ENCODE measurements at regions not wholly inside any gene's neighbourhood (a gene's known extent, or its start where the extent isn't known, plus 50 kb on each side); places are given as distances from the start of the nearest gene placed in this dataset.

DNA sequence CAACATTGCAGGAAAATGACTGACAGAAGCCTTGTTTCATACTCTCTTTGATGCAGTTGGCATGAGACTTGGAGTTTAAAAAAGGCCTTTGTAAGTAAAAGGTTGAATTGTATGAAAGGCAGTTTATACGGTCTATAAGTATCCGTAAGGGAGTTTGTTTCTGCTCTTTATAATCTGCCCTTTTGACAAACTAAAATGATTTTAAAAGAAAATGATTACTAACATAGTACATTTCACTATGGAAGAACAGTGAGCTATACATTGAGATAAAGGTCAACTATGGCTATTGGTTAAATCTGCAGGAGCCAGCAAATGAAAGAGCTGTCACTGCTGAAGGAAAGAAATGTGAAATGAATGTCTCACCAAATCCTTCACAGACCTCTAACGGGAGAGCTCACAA lies 296.1 kb upstream of the SLITRK6 start:
- CTCF ChIA-PET: no interaction called here
- Histone ChIP-seq H3K36me3 (ENCODE audit: insufficient read depth, low read length, poor library complexity, severe bottlenecking) (no peaks in the 10 kb centered on the region), H3K27me3 (replicated peaks; ENCODE audit: insufficient read depth, low read depth, low read length, poor library complexity) (no peaks in the 10 kb centered on the region), H3K27ac (ENCODE audit: low read depth, low read length, poor library complexity, severe bottlenecking) (no peak overlapping the region), H3K4me1 (ENCODE audit: insufficient read depth, low read length, poor library complexity, severe bottlenecking) (no peaks in the 10 kb centered on the region), H3K4me3 (ENCODE audit: low read depth, low read length, poor library complexity, severe bottlenecking) (no peak overlapping the region), H3K9me3 (ENCODE audit: low read depth, low read length, poor library complexity, severe bottlenecking) (no peaks in the 10 kb centered on the region)
- no peak for TF ChIP-seq EZH2 (IDR thresholded peaks at IDR 0.05; ENCODE audit: borderline replicate concordance, low read depth, low read length, poor library complexity, severe bottlenecking)
- BruUV-seq (replicated peaks): no TSS peak
- POLR2A ChIA-PET (ENCODE audit: low non-redundant PET): no interaction called here
- no peak for DNase-seq (ENCODE audit: low spot score)
- intact Hi-C loops (cut with micrococcal nuclease; ENCODE audit: unreplicated experiment): loop anchor here (10.0 kb wide), 1 partner anchor 629 kb away; no protein-coding TSS in a partner anchor

DNA sequence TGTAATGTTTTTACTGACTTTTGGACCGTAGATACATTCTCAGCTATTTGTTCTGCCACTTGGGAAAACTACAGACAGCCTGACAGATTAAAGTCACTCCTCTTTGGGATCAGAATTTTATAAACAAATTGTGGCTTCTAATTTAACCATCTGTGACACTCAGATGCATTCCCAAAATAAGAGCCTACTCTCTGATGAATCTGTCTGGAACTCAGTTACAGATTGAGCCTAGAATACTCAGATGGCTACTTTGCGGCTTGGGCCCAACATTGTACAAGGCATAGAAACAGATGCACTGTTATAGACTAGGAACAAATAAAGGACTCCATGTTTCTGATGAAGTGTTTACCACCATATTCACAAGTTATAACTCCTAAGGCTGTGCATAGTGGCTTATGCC lies 291.0 kb upstream of the SLITRK6 start:
- no peak for TF ChIP-seq EZH2 (IDR thresholded peaks at IDR 0.05; ENCODE audit: borderline replicate concordance, low read depth, low read length, poor library complexity, severe bottlenecking)
- TF ChIP-seq, protein P1, sequence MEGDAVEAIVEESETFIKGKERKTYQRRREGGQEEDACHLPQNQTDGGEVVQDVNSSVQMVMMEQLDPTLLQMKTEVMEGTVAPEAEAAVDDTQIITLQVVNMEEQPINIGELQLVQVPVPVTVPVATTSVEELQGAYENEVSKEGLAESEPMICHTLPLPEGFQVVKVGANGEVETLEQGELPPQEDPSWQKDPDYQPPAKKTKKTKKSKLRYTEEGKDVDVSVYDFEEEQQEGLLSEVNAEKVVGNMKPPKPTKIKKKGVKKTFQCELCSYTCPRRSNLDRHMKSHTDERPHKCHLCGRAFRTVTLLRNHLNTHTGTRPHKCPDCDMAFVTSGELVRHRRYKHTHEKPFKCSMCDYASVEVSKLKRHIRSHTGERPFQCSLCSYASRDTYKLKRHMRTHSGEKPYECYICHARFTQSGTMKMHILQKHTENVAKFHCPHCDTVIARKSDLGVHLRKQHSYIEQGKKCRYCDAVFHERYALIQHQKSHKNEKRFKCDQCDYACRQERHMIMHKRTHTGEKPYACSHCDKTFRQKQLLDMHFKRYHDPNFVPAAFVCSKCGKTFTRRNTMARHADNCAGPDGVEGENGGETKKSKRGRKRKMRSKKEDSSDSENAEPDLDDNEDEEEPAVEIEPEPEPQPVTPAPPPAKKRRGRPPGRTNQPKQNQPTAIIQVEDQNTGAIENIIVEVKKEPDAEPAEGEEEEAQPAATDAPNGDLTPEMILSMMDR (conservative IDR thresholded peaks at IDR 0.05; ENCODE audit: low read depth, low read length): no peak
- Histone ChIP-seq H3K9me3 (ENCODE audit: low read depth, low read length, poor library complexity, severe bottlenecking) (no peaks in the 10 kb centered on the region), H3K4me3 (ENCODE audit: low read depth, low read length, poor library complexity, severe bottlenecking) (no peak overlapping the region), H3K27me3 (replicated peaks; ENCODE audit: insufficient read depth, low read depth, low read length, poor library complexity) (no peaks in the 10 kb centered on the region), H3K4me1 (ENCODE audit: insufficient read depth, low read length, poor library complexity, severe bottlenecking) (no peaks in the 10 kb centered on the region), H3K27ac (ENCODE audit: low read depth, low read length, poor library complexity, severe bottlenecking) (no peak overlapping the region), H3K36me3 (ENCODE audit: insufficient read depth, low read length, poor library complexity, severe bottlenecking) (no peaks in the 10 kb centered on the region)
- no peak for DNase-seq (ENCODE audit: low spot score)
- ChIA-PET CTCF (no interaction called here), POLR2A (ENCODE audit: low non-redundant PET) (no interaction called here)
- BruUV-seq (replicated peaks): no TSS peak
- intact Hi-C loops (cut with micrococcal nuclease; ENCODE audit: unreplicated experiment): loop anchor here (10.0 kb wide), 1 partner anchor 635 kb away; no protein-coding TSS in a partner anchor

DNA sequence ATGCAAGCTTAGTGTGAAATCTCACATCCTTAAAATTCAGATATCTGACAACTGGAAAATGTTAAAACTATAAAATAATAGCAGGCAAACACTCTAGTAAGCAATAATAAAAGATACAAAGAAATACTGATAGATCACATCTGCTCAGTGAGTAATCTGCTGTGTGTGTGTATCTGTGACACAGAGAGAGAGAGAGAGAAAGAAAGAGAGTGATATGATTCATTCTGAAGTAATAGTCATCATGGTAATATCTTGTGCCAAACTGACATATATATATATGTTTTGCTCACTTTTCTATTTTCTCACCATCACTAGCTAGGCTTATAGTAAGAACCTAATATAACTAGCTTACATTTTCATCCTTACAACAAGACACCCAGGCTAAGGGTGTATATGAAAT lies 288.0 kb upstream of the SLITRK6 start:
- no peaks in the 10 kb centered on the region for H3K4me1 ChIP-seq (ENCODE audit: insufficient read depth, low read length, poor library complexity, severe bottlenecking)
- intact Hi-C loops (cut with micrococcal nuclease; ENCODE audit: unreplicated experiment): loop anchor here (10.0 kb wide), 1 partner anchor 1188 kb away; no protein-coding TSS in a partner anchor
- POLR2A ChIA-PET (ENCODE audit: low non-redundant PET): no interaction called here
- TF ChIP-seq, protein P1 (conservative IDR thresholded peaks at IDR 0.05; ENCODE audit: low read depth, low read length): no peak
- no peak for TF ChIP-seq EZH2 (IDR thresholded peaks at IDR 0.05; ENCODE audit: borderline replicate concordance, low read depth, low read length, poor library complexity, severe bottlenecking)
- no peak overlapping the region for H3K27ac ChIP-seq (ENCODE audit: low read depth, low read length, poor library complexity, severe bottlenecking)
- H3K9me3 ChIP-seq (ENCODE audit: low read depth, low read length, poor library complexity, severe bottlenecking): no peaks in the 10 kb centered on the region
- no peaks in the 10 kb centered on the region for H3K36me3 ChIP-seq (ENCODE audit: insufficient read depth, low read length, poor library complexity, severe bottlenecking)
- no peak for DNase-seq (ENCODE audit: low spot score)
- no peak overlapping the region for H3K4me3 ChIP-seq (ENCODE audit: low read depth, low read length, poor library complexity, severe bottlenecking)
- CTCF ChIA-PET: interaction anchor here (0.6 kb wide), 1 partner anchor 1239 kb away, joined by 11 read pairs; no protein-coding TSS in a partner anchor
- H3K27me3 ChIP-seq (replicated peaks; ENCODE audit: insufficient read depth, low read depth, low read length, poor library complexity): no peaks in the 10 kb centered on the region
- BruUV-seq (replicated peaks): no TSS peak

DNA sequence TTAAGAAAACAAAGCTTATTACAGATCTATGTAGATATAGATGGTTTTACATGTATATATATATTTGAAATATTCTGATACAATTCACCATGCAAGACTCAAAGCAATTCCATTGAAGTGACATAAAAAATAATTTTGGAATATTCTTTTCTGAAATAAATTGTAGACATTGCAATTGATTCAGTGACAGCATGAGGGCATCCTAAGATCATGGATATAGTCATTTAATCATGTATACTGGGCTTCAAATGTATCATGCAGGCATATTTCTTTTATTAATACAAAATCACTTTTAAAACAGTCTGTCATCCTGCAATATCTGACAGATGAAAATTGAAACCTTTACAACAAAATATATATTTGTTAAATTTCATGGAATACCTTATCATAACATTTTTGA lies 286.7 kb upstream of the SLITRK6 start:
- BruUV-seq (replicated peaks): no TSS peak
- peak; percentile 1 for DNase-seq (ENCODE audit: low spot score)
- H3K36me3 ChIP-seq (ENCODE audit: insufficient read depth, low read length, poor library complexity, severe bottlenecking): no peaks in the 10 kb centered on the region
- POLR2A ChIA-PET (ENCODE audit: low non-redundant PET): no interaction called here
- no peaks in the 10 kb centered on the region for H3K9me3 ChIP-seq (ENCODE audit: low read depth, low read length, poor library complexity, severe bottlenecking)
- no peaks in the 10 kb centered on the region for H3K4me1 ChIP-seq (ENCODE audit: insufficient read depth, low read length, poor library complexity, severe bottlenecking)
- CTCF ChIA-PET: no interaction called here
- no peak overlapping the region for H3K27ac ChIP-seq (ENCODE audit: low read depth, low read length, poor library complexity, severe bottlenecking)
- H3K27me3 ChIP-seq (replicated peaks; ENCODE audit: insufficient read depth, low read depth, low read length, poor library complexity): no peaks in the 10 kb centered on the region
- H3K4me3 ChIP-seq (ENCODE audit: low read depth, low read length, poor library complexity, severe bottlenecking): no peak overlapping the region
- intact Hi-C loops (cut with micrococcal nuclease; ENCODE audit: unreplicated experiment): loop anchor here (10.0 kb wide), 1 partner anchor 1189 kb away; no protein-coding TSS in a partner anchor
- no peak for TF ChIP-seq EZH2 (IDR thresholded peaks at IDR 0.05; ENCODE audit: borderline replicate concordance, low read depth, low read length, poor library complexity, severe bottlenecking)
- TF ChIP-seq, protein P1 (conservative IDR thresholded peaks at IDR 0.05; ENCODE audit: low read depth, low read length): peak; percentile 28; the same call in 1 of the 2 replicates

All from A673 (cell line).